ENCODE measurements at regions not wholly inside any gene's neighbourhood (a gene's known extent, or its start where the extent isn't known, plus 50 kb on each side); places are given as distances from the start of the nearest gene placed in this dataset.

GRCh38 chr13:97881556-97881955 is 71.9 kb upstream of the IPO5 start:
- TF ChIP-seq REST (IDR thresholded peaks at IDR 0.05; ENCODE audit: insufficient read depth in 1 of 2, low read depth in 2 of 2, low read length in 2 of 2) (no peak), TAF1 (IDR thresholded peaks at IDR 0.05; ENCODE audit: borderline replicate concordance, insufficient read depth, low read length) (no peak)

Measured in PFSK-1 (cell line).